ENCODE measurements at regions not wholly inside any gene's neighbourhood (a gene's known extent, or its start where the extent isn't known, plus 50 kb on each side); places are given as distances from the start of the nearest gene placed in this dataset.

GRCh38 chr2:66897691-66898150 lies 462.8 kb downstream of the MEIS1 start:
- DNase-seq, result no peak

GRCh38 chr2:66899109-66899508 lies 464.2 kb downstream of the MEIS1 start:
- DNase-seq, result no peak

- no peak for DNase-seq
Measured at GRCh38 chr2:66899648-66900047, 464.7 kb downstream of the MEIS1 start.

GRCh38 chr2:66901344-66901743 lies 466.4 kb downstream of the MEIS1 start:
- no peak for DNase-seq

- DNase-seq, result no peak
Measured at GRCh38 chr2:66903183-66903582, 468.3 kb downstream of the MEIS1 start.

GRCh38 chr2:66903745-66904465 lies 469.0 kb downstream of the MEIS1 start:
- DNase-seq, result no peak

GRCh38 chr2:66915237-66915636 lies 480.3 kb downstream of the MEIS1 start:
- no peak for DNase-seq

- DNase-seq, result no peak
Measured at GRCh38 chr2:66919286-66919685, 477.8 kb upstream of the ETAA1 start.

GRCh38 chr2:66920415-66920814 lies 476.7 kb upstream of the ETAA1 start:
- no peak for DNase-seq

GRCh38 chr2:66925128-66925527 lies 472.0 kb upstream of the ETAA1 start:
- no peak for DNase-seq

GRCh38 chr2:66926594-66927112 lies 470.5 kb upstream of the ETAA1 start:
- no peak for DNase-seq

GRCh38 chr2:66929632-66930338 lies 467.3 kb upstream of the ETAA1 start:
- peak; percentile 2 for DNase-seq

GRCh38 chr2:66930339-66931220 lies 466.6 kb upstream of the ETAA1 start:
- DNase-seq, result no peak

- no peak for DNase-seq
Measured at GRCh38 chr2:66938471-66938967, 458.6 kb upstream of the ETAA1 start.

GRCh38 chr2:66940080-66940479 lies 457.1 kb upstream of the ETAA1 start:
- no peak for DNase-seq

- peak; percentile 15 for DNase-seq
Measured at GRCh38 chr2:66948234-66948633, 448.9 kb upstream of the ETAA1 start.

- DNase-seq, result no peak
Measured at GRCh38 chr2:66957198-66957597, 439.9 kb upstream of the ETAA1 start.

GRCh38 chr2:66957677-66958076 lies 439.5 kb upstream of the ETAA1 start:
- no peak for DNase-seq

GRCh38 chr2:66960161-66960560 lies 437.0 kb upstream of the ETAA1 start:
- DNase-seq, result no peak

GRCh38 chr2:66962716-66963115 lies 434.4 kb upstream of the ETAA1 start:
- DNase-seq, result no peak

GRCh38 chr2:66966631-66967030 lies 430.5 kb upstream of the ETAA1 start:
- no peak for DNase-seq

- no peak for DNase-seq
Measured at GRCh38 chr2:66968946-66969345, 428.2 kb upstream of the ETAA1 start.

GRCh38 chr2:66981074-66981473 lies 416.1 kb upstream of the ETAA1 start:
- no peak for DNase-seq

Measured in midbrain (tissue), 1 donor.